Tibial artery (tissue), 4 donors: ENCODE measurements at regions not wholly inside any gene's neighbourhood (a gene's known extent, or its start where the extent isn't known, plus 50 kb on each side); places are given as distances from the start of the nearest gene placed in this dataset.

Source experiments
- DNase-seq, 2 donors: peaks; one replicate each; pipeline ENCODE4 v3.0.0-alpha.2; 2019
- H3K27ac ChIP-seq, 2 donors: fragments of 200-600 bp; sonication (generic) in 1 of 2; 1 replicate in 1 of 2; 2 replicates in 1 of 2; pipeline ENCODE4 v1.5.1; 2018 to 2019; ENCODE audit warnings: mild to moderate bottlenecking in 1 of 2
- H3K27me3 ChIP-seq, 2 donors: fragments of 200-600 bp; sonication (generic) in 1 of 2; one replicate each; pipeline versions ENCODE4 v1.5.1 to v1.6.0; 2016 to 2019
- H3K36me3 ChIP-seq, 3 donors: fragments of 200-600 bp; sonication (generic) in 2 of 3; one replicate each; pipeline ENCODE4 v1.5.1; 2016 to 2019; ENCODE audit warnings: mild to moderate bottlenecking in 2 of 3
- H3K4me1 ChIP-seq, 4 donors: fragments of 200-600 bp; sonication (generic) in 2 of 4; 1 replicate in 3 of 4; 2 replicates in 1 of 4; pipeline ENCODE4 v1.5.1; 2016 to 2019
- H3K4me3 ChIP-seq, 2 donors: fragments of 200-600 bp; sonication (generic) in 1 of 2; 1 replicate in 1 of 2; 2 replicates in 1 of 2; pipeline ENCODE4 v1.5.1; 2018 to 2019; ENCODE audit warnings: mild to moderate bottlenecking in 2 of 2
- H3K9me3 ChIP-seq, 3 donors: fragments of 200-600 bp; sonication (generic) in 1 of 3; one replicate each; pipeline ENCODE4 v1.5.1; 2016 to 2019
- CTCF ChIP-seq, 2 experiments: fragments of 200-600 bp in 1 of 2; fragments of 450-650 bp in 1 of 2; IDR thresholded peaks; one replicate each; pipeline ENCODE4 v1.5.1; 2017 to 2019; ENCODE audit warnings: antibody characterized with exemption in 2 of 2, mild to moderate bottlenecking in 1 of 2, moderate library complexity in 1 of 2
- intact Hi-C: fragments of 100-400 bp; cut with DNase I; formaldehyde crosslinking; loops from one replicate; pipeline ENCODE4 v1.15.0; 2023; ENCODE audit warnings: low total_unique reads

- no peaks in the 10 kb centered on the region for H3K36me3 ChIP-seq
- peaks cover 0 to 7% (median 0%) of the 10 kb centered on the region in 3 donors for H3K9me3 ChIP-seq
- no peaks in the 10 kb centered on the region for H3K4me1 ChIP-seq
- intact Hi-C loops: no loop called here
- H3K27ac ChIP-seq: no peak overlapping the region
- no peaks in the 10 kb centered on the region for H3K27me3 ChIP-seq
- DNase-seq: no peak
- H3K4me3 ChIP-seq: no peak overlapping the region
- TF ChIP-seq CTCF (IDR thresholded peaks at IDR 0.05): no peak
These were observed 924.5 kb upstream of the KCND2 start for GRCh38 chr7:119348491-119348890.

DNA sequence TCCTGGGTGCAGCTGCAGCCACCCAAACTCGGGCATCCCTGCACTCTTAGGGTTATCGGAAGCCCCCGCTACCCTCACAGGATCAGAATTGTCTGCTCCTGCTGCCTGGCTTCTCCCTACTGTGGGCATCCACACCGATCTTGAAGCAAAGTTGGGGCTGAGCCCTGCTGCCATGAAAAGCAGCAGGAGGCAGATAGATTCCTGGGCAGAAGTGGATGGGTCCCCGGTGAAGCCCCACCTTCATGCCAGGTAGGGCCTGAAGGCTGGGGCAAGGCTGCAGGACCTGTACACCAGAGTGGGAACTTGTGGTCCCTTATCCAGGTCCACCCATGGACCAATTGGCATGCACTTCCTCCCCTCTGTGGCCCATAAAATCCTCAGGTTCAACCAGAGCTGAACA is 922.6 kb upstream of the KCND2 start:
- H3K27me3 ChIP-seq: no peaks in the 10 kb centered on the region
- H3K36me3 ChIP-seq: no peaks in the 10 kb centered on the region
- H3K4me1 ChIP-seq: no peaks in the 10 kb centered on the region
- TF ChIP-seq CTCF (IDR thresholded peaks at IDR 0.05): no peak
- H3K27ac ChIP-seq: no peak overlapping the region
- no peak for DNase-seq
- H3K4me3 ChIP-seq: no peak overlapping the region
- intact Hi-C loops: no loop called here
- peaks cover 0 to 7% (median 0%) of the 10 kb centered on the region in 3 donors for H3K9me3 ChIP-seq

DNA sequence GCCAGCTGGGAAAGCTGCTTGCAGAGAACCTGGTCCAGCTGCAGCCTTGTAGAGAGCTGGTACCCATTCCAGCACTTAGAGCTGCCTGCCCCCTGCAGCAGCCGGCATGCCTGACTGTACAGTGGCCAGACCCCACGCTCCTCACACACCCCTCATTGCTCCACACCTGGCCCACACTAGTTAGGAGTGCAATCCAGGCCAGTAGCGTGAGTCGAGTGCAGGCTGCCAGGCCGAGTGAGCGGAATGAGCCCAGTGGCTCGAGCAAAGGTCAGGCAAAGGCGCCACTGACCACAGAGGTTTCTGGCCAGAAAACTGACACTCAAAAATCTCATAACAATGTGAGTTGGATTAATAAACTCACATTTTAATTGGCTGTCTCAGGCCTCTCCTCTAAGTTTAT is 921.7 kb upstream of the KCND2 start:
- intact Hi-C loops: no loop called here
- H3K4me1 ChIP-seq: no peaks in the 10 kb centered on the region
- no peak overlapping the region for H3K27ac ChIP-seq
- H3K36me3 ChIP-seq: no peaks in the 10 kb centered on the region
- DNase-seq: no peak
- peaks cover 0 to 7% (median 0%) of the 10 kb centered on the region in 3 donors for H3K9me3 ChIP-seq
- no peak overlapping the region for H3K4me3 ChIP-seq
- no peaks in the 10 kb centered on the region for H3K27me3 ChIP-seq
- no peak for TF ChIP-seq CTCF (IDR thresholded peaks at IDR 0.05)

DNA sequence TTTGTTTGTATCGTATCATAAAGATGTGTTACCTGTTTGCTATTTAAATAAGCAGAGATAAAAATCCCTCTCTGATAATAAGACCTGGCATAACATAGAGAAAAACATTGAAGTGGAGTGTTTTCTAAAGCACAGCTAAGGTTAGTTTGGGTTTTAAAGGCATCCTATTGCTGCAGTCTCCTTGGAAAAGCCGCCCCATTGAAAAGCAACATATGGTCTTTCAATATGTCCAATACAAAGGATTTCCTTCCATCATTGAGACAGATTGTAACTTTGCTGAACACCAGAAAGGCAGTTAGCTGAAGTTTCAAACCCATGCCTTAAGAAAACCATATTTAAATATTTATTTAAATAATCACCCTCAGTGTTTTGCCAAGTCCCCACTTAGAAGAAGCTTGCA is 898.5 kb upstream of the KCND2 start:
- DNase-seq: no peak
- H3K4me1 ChIP-seq: no peaks in the 10 kb centered on the region
- TF ChIP-seq CTCF (IDR thresholded peaks at IDR 0.05): no peak
- no peaks in the 10 kb centered on the region for H3K36me3 ChIP-seq
- H3K27ac ChIP-seq: no peak overlapping the region
- H3K9me3 ChIP-seq: no peaks in the 10 kb centered on the region
- intact Hi-C loops: no loop called here
- H3K27me3 ChIP-seq: no peaks in the 10 kb centered on the region
- H3K4me3 ChIP-seq: no peak overlapping the region

DNA sequence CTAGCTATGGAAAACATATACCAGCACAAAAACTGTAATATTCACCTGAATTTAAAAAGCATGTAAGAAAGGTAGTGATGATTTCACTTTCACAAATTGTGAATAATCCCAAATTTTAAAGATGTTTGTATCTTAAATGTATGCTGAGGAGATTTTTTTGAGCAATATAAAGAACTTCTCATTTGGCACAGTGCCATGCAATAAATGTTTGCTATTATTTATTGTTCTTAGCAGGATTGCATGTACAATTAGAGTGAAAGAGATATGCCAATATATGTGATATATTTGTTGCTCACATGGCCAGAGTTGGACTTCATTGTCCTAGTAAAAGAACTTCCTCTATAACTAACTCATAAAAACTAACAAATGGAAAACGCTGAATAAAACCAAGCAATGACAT is 895.1 kb upstream of the KCND2 start:
- Histone ChIP-seq H3K4me3 (no peak overlapping the region), H3K27ac (no peak overlapping the region), H3K36me3 (no peaks in the 10 kb centered on the region), H3K27me3 (no peaks in the 10 kb centered on the region), H3K4me1 (no peaks in the 10 kb centered on the region), H3K9me3 (no peaks in the 10 kb centered on the region)
- DNase-seq: no peak
- intact Hi-C loops: no loop called here
- TF ChIP-seq CTCF (IDR thresholded peaks at IDR 0.05): no peak

GRCh38 chr7:119382726-119383125 is 890.2 kb upstream of the KCND2 start:
- H3K4me3 ChIP-seq: no peak overlapping the region
- no peak for DNase-seq
- intact Hi-C loops: no loop called here

More at GRCh38 chr7:119382726-119383125, 890.2 kb upstream of the KCND2 start:
- no peaks in the 10 kb centered on the region for H3K27me3 ChIP-seq
- H3K9me3 ChIP-seq: no peaks in the 10 kb centered on the region
- TF ChIP-seq CTCF (IDR thresholded peaks at IDR 0.05): no peak
- no peak overlapping the region for H3K27ac ChIP-seq
- H3K4me1 ChIP-seq: no peaks in the 10 kb centered on the region
- no peaks in the 10 kb centered on the region for H3K36me3 ChIP-seq
